B cell (primary cell): ENCODE measurements at regions not wholly inside any gene's neighbourhood (a gene's known extent, or its start where the extent isn't known, plus 50 kb on each side); places are given as distances from the start of the nearest gene placed in this dataset.

Experiments used
- EZH2 ChIP-seq: IDR thresholded peaks from 2 replicates; pipeline ENCODE4 v1.6.1; 2012; ENCODE audit warnings: borderline replicate concordance, low read depth, mild to moderate bottlenecking, moderate library complexity, low read length; ENCODE audit not compliant: insufficient read depth, poor library complexity, severe bottlenecking
- TF ChIP-seq, protein P1 (sequence below): fragments of 200-600 bp; IDR thresholded peaks from one replicate; pipeline ENCODE4 v1.8.0; 2022; ENCODE audit warnings: antibody characterized with exemption, mild to moderate bottlenecking

DNA sequence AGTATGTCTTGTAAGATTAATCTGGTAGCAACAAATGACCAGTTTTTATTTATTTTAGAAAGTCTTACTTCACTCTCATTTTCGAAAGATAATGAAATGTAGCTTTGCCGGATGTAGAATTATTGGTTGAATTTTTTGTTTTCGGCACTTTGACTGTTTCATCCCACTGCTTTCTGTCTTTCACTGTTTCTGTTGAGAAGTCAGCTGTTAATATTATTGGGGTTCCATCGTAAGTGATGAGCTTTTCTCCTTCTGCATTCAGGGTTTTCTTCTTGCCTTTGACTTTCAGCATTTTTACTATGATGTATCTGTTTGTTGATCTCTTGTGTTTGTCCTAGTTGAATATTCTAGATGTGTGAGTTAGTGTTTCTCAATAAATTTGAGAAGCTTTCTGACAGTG, 383.4 kb downstream of the PAX1 start:
- TF ChIP-seq, protein P1, sequence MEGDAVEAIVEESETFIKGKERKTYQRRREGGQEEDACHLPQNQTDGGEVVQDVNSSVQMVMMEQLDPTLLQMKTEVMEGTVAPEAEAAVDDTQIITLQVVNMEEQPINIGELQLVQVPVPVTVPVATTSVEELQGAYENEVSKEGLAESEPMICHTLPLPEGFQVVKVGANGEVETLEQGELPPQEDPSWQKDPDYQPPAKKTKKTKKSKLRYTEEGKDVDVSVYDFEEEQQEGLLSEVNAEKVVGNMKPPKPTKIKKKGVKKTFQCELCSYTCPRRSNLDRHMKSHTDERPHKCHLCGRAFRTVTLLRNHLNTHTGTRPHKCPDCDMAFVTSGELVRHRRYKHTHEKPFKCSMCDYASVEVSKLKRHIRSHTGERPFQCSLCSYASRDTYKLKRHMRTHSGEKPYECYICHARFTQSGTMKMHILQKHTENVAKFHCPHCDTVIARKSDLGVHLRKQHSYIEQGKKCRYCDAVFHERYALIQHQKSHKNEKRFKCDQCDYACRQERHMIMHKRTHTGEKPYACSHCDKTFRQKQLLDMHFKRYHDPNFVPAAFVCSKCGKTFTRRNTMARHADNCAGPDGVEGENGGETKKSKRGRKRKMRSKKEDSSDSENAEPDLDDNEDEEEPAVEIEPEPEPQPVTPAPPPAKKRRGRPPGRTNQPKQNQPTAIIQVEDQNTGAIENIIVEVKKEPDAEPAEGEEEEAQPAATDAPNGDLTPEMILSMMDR = no peak
- no peak for TF ChIP-seq EZH2
